HG03025 (cell line): ENCODE measurements at regions not wholly inside any gene's neighbourhood (a gene's known extent, or its start where the extent isn't known, plus 50 kb on each side); places are given as distances from the start of the nearest gene placed in this dataset.

ENCODE experiments used
- ATAC-seq: cut with Tn5 transposase; IDR thresholded peaks from one replicate; pipeline ENCODE4 v1.9.1; 2021; ENCODE audit warnings: mild to moderate bottlenecking, moderate library complexity; ENCODE audit not compliant: unreplicated experiment, low FRiP score

- ATAC-seq: no peak
These were observed 51.0 kb upstream of the PPP2R2D start for GRCh38 chr10:131849591-131850382.

DNA sequence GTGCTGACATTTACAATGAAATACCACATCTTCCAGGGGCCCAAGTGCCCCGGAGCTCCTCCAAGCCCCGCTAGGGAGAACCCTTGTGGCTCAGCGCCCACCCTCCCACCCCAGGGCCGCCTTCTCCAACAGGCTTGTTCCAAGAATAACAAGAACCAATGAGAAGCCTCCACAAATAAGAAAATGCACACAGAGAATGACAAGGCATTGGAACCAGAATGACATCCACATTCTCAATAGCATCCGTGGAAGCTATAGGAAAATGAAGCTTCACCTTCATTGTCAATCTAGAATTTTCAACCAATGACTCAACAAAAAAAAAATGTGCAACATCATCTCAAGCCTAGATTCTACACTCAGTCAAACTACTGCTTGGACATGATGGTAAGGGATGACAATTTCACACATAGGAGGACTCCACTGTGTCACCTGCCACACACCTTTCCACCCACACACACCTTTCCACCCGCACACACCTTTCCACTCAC is 50.4 kb upstream of the PPP2R2D start:
- ATAC-seq: no peak
